ENCODE measurements at regions not wholly inside any gene's neighbourhood (a gene's known extent, or its start where the extent isn't known, plus 50 kb on each side); places are given as distances from the start of the nearest gene placed in this dataset.

DNA sequence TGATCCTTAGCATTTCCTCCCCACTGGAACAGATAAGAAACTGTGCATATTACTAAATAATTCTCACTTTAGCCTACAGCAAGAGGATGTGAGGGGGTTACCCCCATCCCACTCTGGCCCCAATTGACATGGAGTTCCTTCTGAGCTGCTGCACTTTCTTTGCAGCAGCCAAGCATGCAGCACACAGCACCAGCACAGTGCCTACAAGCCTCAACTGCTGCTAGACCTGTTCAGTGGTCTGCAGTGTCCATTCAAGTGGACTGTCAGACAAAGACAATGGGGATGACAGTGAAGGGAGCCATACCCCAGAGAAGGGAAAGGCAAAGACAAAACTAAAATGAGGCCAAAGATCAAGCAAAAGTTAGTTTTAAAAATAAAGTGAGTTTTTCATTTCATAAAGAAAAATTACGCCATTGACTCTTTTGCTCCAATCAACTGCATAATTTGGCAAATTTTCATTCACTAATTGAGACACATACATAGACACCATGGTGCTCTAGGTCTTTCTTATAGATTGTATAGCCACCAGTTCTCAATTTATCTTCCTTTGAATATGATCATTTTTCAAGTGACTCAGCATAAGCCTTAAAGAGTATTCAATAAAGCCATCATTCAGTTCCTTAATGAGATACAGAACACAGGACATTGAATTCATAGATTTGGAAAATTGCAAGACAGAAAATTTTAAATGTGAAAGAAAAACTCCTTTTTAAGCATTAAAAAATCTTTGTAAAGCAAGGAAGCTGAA, 410.6 kb downstream of the HNRNPD start (continued):
- no peak for TF ChIP-seq EGR1 (IDR thresholded peaks at IDR 0.05; ENCODE audit: borderline replicate concordance, low read depth, low read length)

Data from H1 (cell line).